B cell (primary cell): ENCODE measurements at regions not wholly inside any gene's neighbourhood (a gene's known extent, or its start where the extent isn't known, plus 50 kb on each side); places are given as distances from the start of the nearest gene placed in this dataset.

Experiments used
- ATAC-seq: fragments of 200-7000 bp; cut with Tn5 transposase; one replicate; pipeline ENCODE4 v1.10.0; 2021; ENCODE audit warnings: low read depth, mild to moderate bottlenecking, moderate number of reproducible peaks, moderate library complexity
- CTCF ChIA-PET: fragments of 350-600 bp; sonication (Branson Sonifier 250); formaldehyde crosslinking; loops from one replicate; lab custom pipeline; 2021; ENCODE audit warnings: antibody characterized with exemption, inconsistent platforms; lab: Charles Lee
- POLR2A ChIA-PET: fragments of 350-600 bp; sonication (Branson Sonifier 250); formaldehyde crosslinking; loops from one replicate; lab custom pipeline; 2021; ENCODE audit warnings: antibody characterized with exemption; lab: Charles Lee
- DNase-seq: peaks from one replicate; pipeline ENCODE4 v3.0.0; 2013
- H2AFZ ChIP-seq: 2 replicates; pipeline ENCODE4 v1.6.1; 2012; ENCODE audit warnings: mild to moderate bottlenecking, low read depth, low read length; ENCODE audit not compliant: insufficient read depth, poor library complexity, severe bottlenecking
- H3K27ac ChIP-seq, 2 donors: 1 replicate in 1 of 2; 2 replicates in 1 of 2; pipeline ENCODE4 v1.5.1; 2012 to 2013; ENCODE audit warnings: low read length in 2 of 2, mild to moderate bottlenecking in 2 of 2, moderate library complexity in 1 of 2
- H3K27me3 ChIP-seq, 4 experiments: fragments of 200-600 bp in 1 of 4; sonication (generic) in 1 of 4; replicated peaks in 1 of 4; 1 replicate in 2 of 4; 2 replicates in 2 of 4; pipeline versions ENCODE4 v1.6.1 to v1.7.0; 2013 to 2016; ENCODE audit warnings: low read length in 3 of 4, mild to moderate bottlenecking in 2 of 4, mixed read lengths in 1 of 4, moderate library complexity in 1 of 4; ENCODE audit not compliant: insufficient read depth in 4 of 4, control insufficient read depth in 3 of 4; ENCODE audit errors: control extremely low read depth in 1 of 4
- H3K36me3 ChIP-seq, 2 experiments: replicated peaks in 1 of 2; 1 replicate in 1 of 2; 2 replicates in 1 of 2; pipeline versions ENCODE4 v1.6.1 to v1.7.1; 2013; ENCODE audit warnings: low read length in 1 of 2; ENCODE audit not compliant: insufficient read depth in 2 of 2, control insufficient read depth in 1 of 2; ENCODE audit errors: control extremely low read depth in 1 of 2, extremely low read depth in 1 of 2
- H3K4me1 ChIP-seq, 2 donors: fragments of 200-600 bp in 1 of 2; sonication (generic) in 1 of 2; 1 replicate in 1 of 2; 2 replicates in 1 of 2; pipeline versions ENCODE4 v1.5.1 to v1.6.1; 2013 to 2017; ENCODE audit warnings: low read length in 2 of 2; ENCODE audit not compliant: control insufficient read depth in 2 of 2, insufficient read depth in 2 of 2
- H3K4me2 ChIP-seq: replicated peaks from 2 replicates; pipeline ENCODE3; 2012; ENCODE audit warnings: mild to moderate bottlenecking, low read depth, low read length; ENCODE audit not compliant: poor library complexity, severe bottlenecking
- H3K4me3 ChIP-seq, 5 experiments: fragments of 200-600 bp in 1 of 5; sonication (generic) in 1 of 5; 1 replicate in 3 of 5; 2 replicates in 2 of 5; pipeline versions ENCODE4 v1.5.1 to v1.7.0; 2011 to 2016; ENCODE audit warnings: low read length in 4 of 5, mild to moderate bottlenecking in 4 of 5, low read depth in 2 of 5, control low read depth in 1 of 5, moderate library complexity in 1 of 5; ENCODE audit not compliant: insufficient read depth in 1 of 5; ENCODE audit errors: control extremely low read depth in 1 of 5, extremely low read depth in 1 of 5
- H3K79me2 ChIP-seq: fragments of 200-600 bp; sonication (generic); one replicate; pipeline ENCODE4 v1.6.0; 2016; ENCODE audit warnings: low read length; ENCODE audit not compliant: control insufficient read depth, insufficient read depth
- H3K9ac ChIP-seq: fragments of 200-600 bp; sonication (generic); 2 replicates; pipeline ENCODE4 v1.6.1; 2017; ENCODE audit warnings: mild to moderate bottlenecking, low read length, moderate library complexity
- H3K9me3 ChIP-seq, 3 donors: one replicate each; pipeline versions ENCODE4 v1.6.1 to v1.7.1; 2013; ENCODE audit warnings: low read length in 2 of 3; ENCODE audit not compliant: control insufficient read depth in 2 of 3, insufficient read depth in 1 of 3; ENCODE audit errors: control extremely low read depth in 1 of 3
- H4K20me1 ChIP-seq: 2 replicates; pipeline ENCODE4 v1.6.0; 2012; ENCODE audit warnings: mild to moderate bottlenecking, low read length; ENCODE audit not compliant: insufficient read depth, control insufficient read depth, poor library complexity, severe bottlenecking
- H3K27ac Mint-ChIP-seq: one replicate; pipeline ENCODE4 v1.8.0; 2021; ENCODE audit warnings: mixed read lengths
- H3K27me3 Mint-ChIP-seq: one replicate; pipeline ENCODE4 v1.8.0; 2021; ENCODE audit warnings: mixed read lengths
- H3K4me1 Mint-ChIP-seq: one replicate; pipeline ENCODE4 v1.8.0; 2021; ENCODE audit warnings: mixed read lengths
- H3K4me3 Mint-ChIP-seq: one replicate; pipeline ENCODE4 v1.8.0; 2021; ENCODE audit warnings: mixed read lengths
- H3K9me3 Mint-ChIP-seq: one replicate; pipeline ENCODE4 v1.8.0; 2022; ENCODE audit warnings: mixed read lengths; ENCODE audit not compliant: insufficient read depth
- CTCF ChIP-seq: fragments of 200-600 bp; IDR thresholded peaks from one replicate; pipeline ENCODE4 v1.8.0; 2022; ENCODE audit warnings: antibody characterized with exemption, mild to moderate bottlenecking
- EZH2 ChIP-seq: IDR thresholded peaks from 2 replicates; pipeline ENCODE4 v1.6.1; 2012; ENCODE audit warnings: borderline replicate concordance, low read depth, mild to moderate bottlenecking, moderate library complexity, low read length; ENCODE audit not compliant: insufficient read depth, poor library complexity, severe bottlenecking
- WGBS: methylation state at CpG from one replicate; pipeline ENCODE4 v1.1.5; 2013; ENCODE audit warnings: missing lambda C conversion rate; ENCODE audit not compliant: insufficient coverage; 5-methylcytosine and 5-hydroxymethylcytosine counted together
- intact Hi-C: fragments of 100-400 bp; cut with micrococcal nuclease; formaldehyde crosslinking; loops from one replicate; pipeline ENCODE4 v1.10.0; 2022

- no peak overlapping the region for H3K27ac ChIP-seq
- no peaks in the 10 kb centered on the region for H3K4me1 ChIP-seq
- no peaks in the 10 kb centered on the region for H3K9me3 ChIP-seq
- H3K79me2 ChIP-seq, result no peaks in the 10 kb centered on the region
- H3K27ac Mint-ChIP-seq, result no peak overlapping the region
- H3K4me3 ChIP-seq, result no peak overlapping the region
- no peak for ATAC-seq
- POLR2A ChIA-PET, result no interaction called here
- intact Hi-C loops, result no loop called here
- 93% methylated on average over 6 of the region's 9 CpGs for WGBS
- H3K4me1 Mint-ChIP-seq, result no peaks in the 10 kb centered on the region
- no peaks in the 10 kb centered on the region for H3K36me3 ChIP-seq
- no peak overlapping the region for H3K4me2 ChIP-seq
- CTCF ChIA-PET, result no interaction called here
- H2AFZ ChIP-seq, result no peak overlapping the region
- no peak for DNase-seq
- no peaks in the 10 kb centered on the region for H3K9me3 Mint-ChIP-seq
- no peaks in the 10 kb centered on the region for H3K27me3 ChIP-seq
- no peaks in the 10 kb centered on the region for H4K20me1 ChIP-seq
- TF ChIP-seq EZH2, result no peak
- no peak for TF ChIP-seq CTCF
- no peak overlapping the region for H3K4me3 Mint-ChIP-seq
- H3K27me3 Mint-ChIP-seq, result peaks cover 23% of the 10 kb centered on the region
- H3K9ac ChIP-seq, result no peak overlapping the region
These were observed 82.1 kb upstream of the FOXQ1 start for GRCh38 chr6:1229808-1230207.

DNA sequence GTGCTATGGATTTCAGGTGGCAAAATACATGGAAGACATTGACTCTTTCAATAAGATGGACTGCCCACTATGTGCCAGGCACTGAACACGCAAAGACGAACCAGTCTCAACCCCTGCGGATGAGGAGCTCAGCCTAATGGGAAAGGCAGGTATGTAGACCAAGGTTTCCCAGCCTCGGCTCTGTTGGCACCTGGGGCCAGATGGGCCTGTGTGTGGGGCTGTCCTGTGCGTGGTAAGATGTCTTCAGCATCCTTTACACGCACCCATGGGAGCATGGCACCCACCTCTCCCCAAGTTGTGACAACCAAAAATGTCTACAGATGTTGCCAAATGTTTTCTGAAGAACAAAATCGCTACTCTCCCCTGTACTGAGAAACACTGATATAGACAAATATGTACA, 82.6 kb upstream of the FOXQ1 start:
- intact Hi-C loops, result no loop called here
- no peaks in the 10 kb centered on the region for H3K79me2 ChIP-seq
- POLR2A ChIA-PET, result no interaction called here
- WGBS, result 100% methylated on average over 4 of the region's 7 CpGs
- H3K4me3 Mint-ChIP-seq, result no peak overlapping the region
- H3K36me3 ChIP-seq, result no peaks in the 10 kb centered on the region
- H3K27me3 ChIP-seq, result no peaks in the 10 kb centered on the region
- H3K4me2 ChIP-seq, result no peak overlapping the region
- H3K27me3 Mint-ChIP-seq, result peaks cover 23% of the 10 kb centered on the region
- no peak overlapping the region for H3K27ac ChIP-seq
- no peaks in the 10 kb centered on the region for H3K9me3 Mint-ChIP-seq
- H2AFZ ChIP-seq, result no peak overlapping the region
- no peak for TF ChIP-seq CTCF
- no peaks in the 10 kb centered on the region for H3K4me1 Mint-ChIP-seq
- no peak overlapping the region for H3K4me3 ChIP-seq
- H4K20me1 ChIP-seq, result no peaks in the 10 kb centered on the region
- ATAC-seq (no peak), DNase-seq (no peak)
- H3K27ac Mint-ChIP-seq, result no peak overlapping the region
- H3K4me1 ChIP-seq, result no peaks in the 10 kb centered on the region
- no peak overlapping the region for H3K9ac ChIP-seq
- no peaks in the 10 kb centered on the region for H3K9me3 ChIP-seq
- CTCF ChIA-PET, result no interaction called here
